Esophagus squamous epithelium (tissue), 4 donors: ENCODE measurements at regions not wholly inside any gene's neighbourhood (a gene's known extent, or its start where the extent isn't known, plus 50 kb on each side); places are given as distances from the start of the nearest gene placed in this dataset.

ENCODE experiments used
- CTCF ChIP-seq, 6 experiments: fragments of 450-650 bp in 4 of 6; fragments of 200-600 bp in 2 of 6; sonication (generic) in 2 of 6; IDR thresholded peaks; one replicate each; pipeline ENCODE4 v1.5.1; 2016 to 2019; ENCODE audit warnings: antibody characterized with exemption in 6 of 6, mild to moderate bottlenecking in 4 of 6, moderate library complexity in 4 of 6
- POLR2A ChIP-seq, 4 donors: fragments of 450-650 bp; IDR thresholded peaks; one replicate each; pipeline ENCODE4 v1.6.1; 2017; ENCODE audit warnings: antibody characterized with exemption in 4 of 4, mild to moderate bottlenecking in 4 of 4, moderate library complexity in 3 of 4

- TF ChIP-seq CTCF (IDR thresholded peaks at IDR 0.05) (no peak), POLR2A (IDR thresholded peaks at IDR 0.05) (no peak)
Measured at GRCh38 chr14:54120260-54120659, 163.6 kb upstream of the BMP4 start.
